Brain microvascular endothelial cell (primary cell): ENCODE measurements at regions not wholly inside any gene's neighbourhood (a gene's known extent, or its start where the extent isn't known, plus 50 kb on each side); places are given as distances from the start of the nearest gene placed in this dataset.

Experiments
- DNase-seq: peaks from one replicate; pipeline ENCODE4 v3.0.0-alpha.2; 2020
- H3K27ac ChIP-seq: fragments of 250-450 bp; sonication (Bioruptor Pico); 2 replicates; pipeline ENCODE4 v1.5.1; 2020; ENCODE audit warnings: mild to moderate bottlenecking, moderate library complexity
- H3K27me3 ChIP-seq: fragments of 250-450 bp; sonication (Bioruptor Pico); replicated peaks from 2 replicates; pipeline ENCODE4 v1.5.1; 2020; ENCODE audit warnings: mild to moderate bottlenecking
- H3K36me3 ChIP-seq: fragments of 250-450 bp; sonication (Bioruptor Pico); replicated peaks from 2 replicates; pipeline ENCODE4 v1.5.1; 2020; ENCODE audit warnings: mild to moderate bottlenecking
- H3K4me3 ChIP-seq: 2 replicates; pipeline ENCODE4 v1.5.1; 2011; ENCODE audit warnings: low read depth, mild to moderate bottlenecking, control low read depth, low read length, moderate library complexity
- CTCF ChIP-seq: IDR thresholded peaks from 2 replicates; pipeline ENCODE4 v1.5.1; 2011; ENCODE audit warnings: low read depth, mild to moderate bottlenecking, moderate library complexity, low read length, control low read depth, inconsistent platforms; ENCODE audit errors: missing control alignments
- in situ Hi-C: cut with HindIII; loops from 2 replicates; pipeline ENCODE4 v1.10.0; 2017; ENCODE audit warnings: low sequenced_read_pairs, low pct_ligation_motif_present

- no peak for DNase-seq
- in situ Hi-C loops, result no loop called here
- no peak overlapping the region for H3K4me3 ChIP-seq
- no peak for TF ChIP-seq CTCF
- H3K27ac ChIP-seq, result no peak overlapping the region
- H3K27me3 ChIP-seq, result no peaks in the 10 kb centered on the region
- no peaks in the 10 kb centered on the region for H3K36me3 ChIP-seq
Measured at GRCh38 chr4:159009521-159009920, 93.4 kb upstream of the RAPGEF2 start.

GRCh38 chr4:159010100-159010499 lies 92.8 kb upstream of the RAPGEF2 start:
- Histone ChIP-seq H3K36me3 (no peaks in the 10 kb centered on the region), H3K27me3 (no peaks in the 10 kb centered on the region), H3K27ac (no peak overlapping the region), H3K4me3 (no peak overlapping the region)
- DNase-seq, result no peak
- TF ChIP-seq CTCF, result no peak
- in situ Hi-C loops, result no loop called here

GRCh38 chr4:159010563-159011260 lies 92.2 kb upstream of the RAPGEF2 start:
- in situ Hi-C loops, result no loop called here
- Histone ChIP-seq H3K4me3 (no peak overlapping the region), H3K27ac (no peak overlapping the region), H3K36me3 (no peaks in the 10 kb centered on the region), H3K27me3 (no peaks in the 10 kb centered on the region)
- no peak for DNase-seq
- TF ChIP-seq CTCF, result no peak

- TF ChIP-seq CTCF, result no peak
- no peaks in the 10 kb centered on the region for H3K27me3 ChIP-seq
- no peak overlapping the region for H3K27ac ChIP-seq
- peak; percentile 36 for DNase-seq
- no peak overlapping the region for H3K4me3 ChIP-seq
- H3K36me3 ChIP-seq, result no peaks in the 10 kb centered on the region
- in situ Hi-C loops, result no loop called here
Measured at GRCh38 chr4:159012381-159012780, 90.5 kb upstream of the RAPGEF2 start.

GRCh38 chr4:159013692-159014091 lies 89.2 kb upstream of the RAPGEF2 start:
- in situ Hi-C loops, result no loop called here
- no peak for DNase-seq
- H3K27me3 ChIP-seq, result no peaks in the 10 kb centered on the region
- H3K4me3 ChIP-seq, result no peak overlapping the region
- H3K27ac ChIP-seq, result no peak overlapping the region
- TF ChIP-seq CTCF, result no peak
- no peaks in the 10 kb centered on the region for H3K36me3 ChIP-seq

GRCh38 chr4:159014859-159015258 lies 88.0 kb upstream of the RAPGEF2 start:
- no peak for TF ChIP-seq CTCF
- in situ Hi-C loops, result no loop called here
- no peak overlapping the region for H3K27ac ChIP-seq

More at GRCh38 chr4:159014859-159015258, 88.0 kb upstream of the RAPGEF2 start:
- Histone ChIP-seq H3K36me3 (no peaks in the 10 kb centered on the region), H3K27me3 (no peaks in the 10 kb centered on the region), H3K4me3 (no peak overlapping the region)
- DNase-seq, result no peak
